Stimulated activated CD4-positive, alpha-beta T cell treated with anti-CD3 and anti-CD28 coated beads, Interleukin-4, amount 100 ng/mL, for 1 hour (primary cell): ENCODE measurements at regions not wholly inside any gene's neighbourhood (a gene's known extent, or its start where the extent isn't known, plus 50 kb on each side); places are given as distances from the start of the nearest gene placed in this dataset.

Source experiments
- DNase-seq: peaks from one replicate; pipeline ENCODE4 v3.0.0-alpha.2; 2020

DNA sequence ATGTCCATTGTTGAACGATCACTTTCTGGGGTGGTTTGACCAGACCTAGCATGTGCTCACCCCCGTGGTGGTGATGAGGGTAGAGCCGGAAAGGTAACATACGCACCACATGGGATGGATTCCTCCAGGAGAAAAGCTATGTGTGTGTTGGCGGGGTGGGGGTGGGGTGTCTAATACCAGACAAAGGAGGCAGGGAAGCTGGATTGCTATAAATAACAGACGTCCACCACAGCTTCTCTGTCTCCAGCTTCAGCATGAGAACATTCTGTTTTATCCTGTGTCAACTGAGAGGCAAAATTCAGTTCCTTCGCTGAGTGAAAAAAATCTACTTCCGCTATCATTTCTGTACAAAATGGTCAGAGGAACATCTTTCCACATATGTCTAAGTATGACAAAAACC is 151.0 kb downstream of the PCSK1 start:
- DNase-seq, result no peak

DNA sequence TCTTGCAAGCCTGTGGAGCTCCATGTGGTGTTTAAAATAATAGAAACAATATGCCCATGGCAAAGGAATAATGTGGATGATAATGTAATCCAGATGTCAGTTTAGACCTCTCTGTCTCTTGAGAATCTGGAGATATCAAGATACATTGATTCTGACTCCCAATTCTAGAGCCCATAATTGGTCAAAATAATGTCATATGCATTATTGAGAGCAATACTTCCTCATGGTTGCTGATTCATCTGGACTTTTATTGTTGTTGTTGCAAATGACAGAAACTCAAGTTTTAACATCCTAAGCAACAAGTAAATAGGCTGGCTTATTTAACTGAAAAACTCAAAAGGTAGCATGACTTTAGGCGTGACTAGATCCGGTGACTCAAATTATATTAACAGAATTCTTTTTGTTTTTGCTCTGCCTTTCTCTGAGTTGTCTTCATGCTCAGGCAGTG is 152.1 kb downstream of the PCSK1 start:
- no peak for DNase-seq

DNA sequence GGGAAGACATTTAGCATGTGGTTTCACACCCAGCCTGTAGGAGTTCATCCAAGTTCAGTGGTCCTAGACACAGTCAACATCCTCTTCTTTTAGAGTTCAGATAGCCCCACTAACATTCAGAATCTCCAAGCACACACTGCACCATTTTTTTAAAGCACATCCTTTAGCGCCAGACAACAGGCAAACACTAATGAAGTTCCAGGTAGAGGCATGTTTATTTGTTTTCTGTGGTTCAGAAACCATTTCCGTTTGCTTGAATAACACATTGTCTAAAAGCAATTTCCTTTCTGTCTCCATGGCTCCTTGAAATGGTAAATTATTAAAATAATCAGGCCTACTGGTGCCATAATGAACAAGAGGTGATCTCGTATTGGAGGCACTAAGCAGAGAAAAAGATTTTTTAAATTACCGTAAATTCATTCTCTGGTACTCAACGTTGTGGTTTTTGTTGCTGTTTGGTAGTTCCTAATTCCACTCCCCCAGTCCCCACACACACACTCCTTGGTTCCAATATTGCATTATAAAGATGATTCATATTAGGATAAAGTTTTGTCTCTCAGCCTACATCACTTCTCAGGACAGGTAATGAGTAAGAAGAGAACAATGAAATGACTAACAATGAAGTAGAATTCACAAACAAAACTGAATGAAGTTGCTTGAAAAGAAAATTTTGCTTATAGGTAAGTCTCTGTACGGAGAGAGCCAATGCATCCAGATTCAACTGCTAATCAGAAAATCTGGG is 153.1 kb downstream of the PCSK1 start:
- DNase-seq, result no peak

DNA sequence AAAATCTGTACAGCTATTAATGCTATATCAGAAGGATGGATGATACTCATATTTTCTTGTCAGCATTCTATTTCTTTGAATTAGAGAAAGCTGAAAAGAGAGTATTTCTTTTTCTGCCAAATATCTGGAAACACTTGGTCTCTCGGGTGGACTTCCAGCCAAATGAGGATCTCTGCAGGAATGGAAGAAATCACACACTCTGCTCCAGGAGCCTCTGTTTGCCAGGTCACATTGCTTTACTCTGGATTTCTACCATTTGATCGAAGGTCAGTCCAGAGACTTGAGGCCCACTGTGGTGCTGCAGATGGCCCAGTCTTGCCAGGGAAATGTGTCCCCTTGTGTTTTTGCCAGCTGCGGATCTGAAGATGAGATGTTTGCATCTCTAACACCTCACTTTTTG is 154.1 kb downstream of the PCSK1 start:
- no peak for DNase-seq

DNA sequence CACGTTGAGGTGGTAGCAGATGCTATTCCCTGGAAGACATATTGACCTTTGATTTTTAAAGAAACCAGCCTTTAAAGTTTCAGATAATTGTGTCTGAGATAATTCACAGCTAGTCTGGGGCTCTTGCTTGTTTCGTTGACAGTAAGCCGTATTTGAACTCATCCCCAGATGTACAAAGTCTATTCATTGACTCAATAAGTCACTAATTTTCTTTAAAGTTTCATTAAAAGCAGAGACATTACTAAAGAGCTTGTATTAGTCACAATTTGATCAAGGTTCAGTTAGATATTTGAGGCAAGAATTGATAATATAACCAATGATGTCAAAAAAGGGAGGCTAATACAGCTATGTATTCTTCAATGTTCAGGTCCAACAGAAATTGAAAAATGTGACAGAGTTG is 158.0 kb downstream of the PCSK1 start:
- DNase-seq, result no peak

DNA sequence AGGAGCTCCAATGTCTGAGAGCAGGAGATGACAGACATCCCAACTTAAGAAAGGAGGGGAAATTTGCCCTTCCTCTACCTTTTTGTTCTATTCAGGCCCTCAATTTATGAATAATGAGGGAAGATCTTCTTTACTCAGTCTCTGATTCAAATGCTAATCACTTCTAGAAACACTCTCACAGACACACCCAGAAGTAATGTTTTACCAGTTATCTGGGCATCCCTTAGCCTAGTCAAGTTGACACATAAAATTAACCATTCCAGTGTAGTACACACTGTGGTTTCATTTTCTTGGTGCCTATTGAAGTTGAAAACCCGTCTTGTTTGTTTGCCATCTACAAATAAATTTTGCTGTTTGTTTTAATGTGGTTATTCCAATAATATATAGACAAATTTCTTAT is 167.6 kb downstream of the PCSK1 start:
- DNase-seq, result no peak

DNA sequence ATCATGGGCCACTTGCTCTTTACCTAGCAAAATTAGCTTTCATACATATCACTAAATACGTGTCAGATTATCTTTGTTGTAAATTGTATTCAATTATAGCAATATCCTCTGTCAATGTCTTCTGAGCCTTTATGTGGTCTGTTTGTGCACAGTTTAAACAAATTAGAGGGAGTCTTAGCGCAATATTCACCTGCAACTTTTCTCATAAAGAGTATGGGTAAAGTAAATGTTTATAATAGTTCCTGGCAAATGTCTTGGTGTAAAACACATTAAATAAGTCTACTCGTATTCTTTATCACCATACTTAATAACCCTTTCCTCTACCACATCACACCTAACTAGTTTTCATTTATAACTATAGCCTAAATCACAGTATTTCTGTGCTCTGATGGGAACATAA is 169.0 kb downstream of the PCSK1 start:
- DNase-seq, result no peak

DNA sequence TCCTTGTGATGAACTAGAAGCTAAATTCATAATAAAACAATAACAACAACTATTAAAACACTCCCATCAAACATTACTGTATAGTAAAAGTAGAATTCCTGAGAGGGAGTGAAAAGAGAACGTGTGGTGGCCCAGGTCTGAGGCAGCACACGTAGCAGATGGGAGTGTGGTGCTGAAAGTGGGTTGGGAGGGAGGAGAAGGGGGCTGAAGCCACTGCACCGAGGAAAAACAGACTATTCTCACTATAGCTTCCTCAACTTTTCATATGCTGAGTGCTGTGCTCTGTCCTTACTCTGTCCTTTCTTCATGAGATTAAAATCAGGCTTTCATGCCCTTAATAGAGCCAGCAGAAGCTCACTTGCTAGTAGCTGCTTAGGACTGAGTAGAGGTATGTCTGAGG is 170.9 kb downstream of the PCSK1 start:
- DNase-seq, result no peak

DNA sequence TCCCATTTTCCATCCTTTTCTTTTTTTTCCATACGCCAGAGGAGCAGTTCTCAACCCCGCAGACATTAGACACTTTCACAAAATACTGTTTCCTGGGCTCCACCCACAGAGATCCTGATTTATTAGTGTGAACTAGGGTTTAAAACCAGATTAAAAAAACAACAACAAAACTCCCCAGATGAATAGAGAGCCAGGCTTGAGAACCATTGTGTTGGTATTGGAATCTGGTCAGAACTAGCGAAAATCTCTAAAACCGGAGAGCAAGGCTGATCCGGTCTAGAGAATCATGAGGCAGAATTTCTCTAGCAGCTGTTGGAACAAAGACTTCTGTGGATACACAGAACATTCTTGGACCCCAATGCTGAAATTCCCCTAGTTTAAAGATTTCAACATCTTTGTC is 173.0 kb downstream of the PCSK1 start:
- no peak for DNase-seq

DNA sequence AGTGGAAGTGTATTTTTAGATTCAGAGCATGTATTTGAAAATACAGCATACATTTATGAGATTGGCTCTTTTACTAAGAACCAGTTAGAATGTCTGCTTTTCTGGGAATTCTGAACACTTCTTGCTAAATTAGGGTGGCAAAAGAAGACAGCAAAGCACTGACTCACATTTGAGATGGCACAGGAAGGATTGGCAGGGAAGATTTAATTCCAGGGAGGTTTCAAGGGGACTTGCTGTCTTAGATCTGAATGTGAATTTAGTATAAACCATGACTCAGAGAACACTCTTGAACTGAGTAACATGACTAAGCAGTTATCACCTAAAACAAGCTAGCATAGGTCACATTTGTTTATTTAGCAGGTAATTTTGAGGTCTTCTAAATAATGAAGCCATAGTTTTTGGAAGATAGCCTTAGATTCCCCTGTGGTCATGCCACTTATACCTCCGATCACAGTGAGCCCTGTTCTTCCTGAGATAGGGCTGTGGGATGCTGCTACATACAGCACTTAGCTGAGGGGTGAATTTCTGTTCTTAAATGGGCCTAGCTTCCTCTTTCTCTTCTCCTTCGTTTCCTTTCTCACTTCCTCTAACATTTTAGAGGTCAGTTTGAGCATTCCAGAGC is 173.8 kb downstream of the PCSK1 start:
- no peak for DNase-seq

DNA sequence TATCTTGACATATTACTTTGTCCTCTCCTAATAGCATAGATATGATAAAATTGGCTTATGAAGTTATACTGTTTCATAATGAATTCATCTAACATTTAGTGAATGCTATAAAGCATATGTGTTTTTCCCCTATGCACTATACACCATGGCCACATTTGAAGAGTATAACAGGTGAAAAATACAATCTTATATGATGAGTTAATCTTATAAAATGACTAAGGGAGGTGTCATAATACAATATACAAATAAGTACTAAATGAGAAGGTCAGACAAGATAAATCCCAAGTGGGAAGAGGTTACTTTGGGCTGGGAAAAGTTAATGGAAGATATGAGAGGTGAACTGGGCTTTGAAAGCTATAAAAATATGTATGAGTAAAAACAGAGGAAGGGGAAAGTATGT is 174.4 kb downstream of the PCSK1 start:
- no peak for DNase-seq

DNA sequence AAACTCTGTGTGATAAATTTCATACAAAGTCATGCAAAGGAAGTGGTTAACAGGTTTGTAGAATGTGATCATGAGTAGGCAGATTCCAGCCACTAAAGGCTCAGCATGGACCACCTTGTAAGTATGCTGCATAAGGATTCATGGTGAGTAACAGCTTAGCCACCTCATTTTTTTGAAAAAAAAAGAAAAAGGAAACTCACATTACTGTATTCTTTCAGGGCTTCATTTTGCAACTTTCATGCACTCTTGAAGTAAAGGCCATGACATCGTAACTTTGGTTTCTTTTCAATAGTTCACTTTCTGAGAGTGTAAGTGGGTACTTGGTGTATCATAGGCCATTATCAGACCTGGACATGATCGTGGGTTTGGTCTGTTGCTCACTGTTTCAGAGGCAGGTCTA is 175.1 kb downstream of the PCSK1 start:
- DNase-seq, result no peak

DNA sequence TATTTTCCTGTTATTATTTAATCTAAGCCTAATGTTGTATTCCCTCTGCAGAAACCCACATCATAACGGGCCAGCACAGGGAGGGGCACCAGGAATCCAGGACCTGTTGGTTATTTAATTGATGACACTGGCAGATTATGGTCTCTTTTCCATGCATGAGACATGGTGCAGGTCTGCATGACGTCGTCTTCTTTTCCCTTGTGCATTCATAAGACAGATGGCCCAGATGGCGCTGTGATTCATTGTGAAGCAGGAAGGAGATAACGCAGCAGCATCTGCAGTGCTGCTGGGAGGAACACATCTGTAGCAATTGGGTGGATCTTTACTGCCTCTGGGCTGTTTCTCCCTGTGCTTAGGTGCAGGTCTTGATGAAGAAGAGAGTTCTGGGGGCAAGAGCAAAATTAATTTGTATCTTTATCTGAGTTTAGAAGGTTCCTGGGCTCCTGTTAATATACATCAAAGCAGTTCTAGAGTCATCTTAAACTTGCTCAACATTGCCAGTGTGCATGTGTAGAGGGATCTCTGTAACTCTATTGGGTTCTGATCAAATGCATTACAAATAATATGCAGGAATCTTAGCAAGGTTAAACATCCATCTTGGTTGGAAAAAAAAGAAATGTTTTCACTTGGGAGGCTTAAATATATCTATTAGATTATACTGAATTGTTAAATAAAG is 176.1 kb downstream of the PCSK1 start:
- DNase-seq, result no peak

DNA sequence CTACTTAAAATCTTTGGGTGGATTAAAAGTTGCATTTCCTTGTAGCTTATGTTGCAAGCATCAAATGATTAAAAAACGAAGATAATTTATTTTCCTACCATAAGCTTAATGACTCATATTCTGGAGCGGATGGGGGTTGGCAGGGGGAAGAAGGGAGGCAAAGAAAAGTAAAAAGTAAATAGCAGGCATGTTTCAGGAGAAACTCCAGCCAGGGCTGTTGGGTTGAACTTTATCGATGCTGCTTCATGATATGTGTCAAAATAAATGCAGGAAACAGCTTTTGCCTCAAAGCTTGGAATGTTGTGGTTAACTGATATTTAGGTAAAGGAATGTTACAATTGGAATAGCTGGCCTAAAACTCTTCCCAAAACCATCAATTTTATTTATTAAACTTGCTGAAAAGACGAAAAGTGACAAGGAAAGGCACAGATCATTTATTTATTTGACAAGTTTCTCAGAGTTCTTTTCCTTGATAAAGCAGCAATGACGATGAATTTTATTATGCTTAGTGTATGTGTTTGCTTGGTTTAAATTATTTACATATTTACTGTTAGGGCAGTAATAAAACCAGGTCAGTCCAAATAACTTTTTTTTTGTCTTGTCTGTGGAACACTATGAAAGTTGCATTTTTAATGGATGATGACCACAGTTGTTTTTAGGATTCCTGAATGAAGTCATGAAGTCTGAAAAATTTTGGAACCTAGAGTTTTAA is 177.9 kb downstream of the PCSK1 start:
- DNase-seq, result no peak

DNA sequence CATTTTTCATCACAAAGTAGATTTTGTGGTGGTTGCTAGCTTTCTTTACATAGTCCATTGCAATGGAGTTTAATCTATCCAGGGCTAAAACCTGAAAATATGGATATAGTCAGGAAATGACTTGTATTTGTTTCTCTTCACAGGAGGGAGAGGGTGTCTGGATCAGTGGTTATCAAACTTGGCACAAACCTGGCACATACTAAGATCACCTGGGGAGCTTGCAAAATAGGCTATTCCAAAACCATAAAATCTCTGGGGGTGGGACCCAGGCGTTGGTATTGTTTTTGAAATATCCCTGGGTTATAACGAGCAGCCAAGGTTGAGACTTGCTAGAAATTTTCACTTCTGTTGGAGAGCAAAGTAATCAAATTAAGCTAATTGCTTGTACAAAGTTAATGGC is 179.9 kb downstream of the PCSK1 start:
- no peak for DNase-seq

DNA sequence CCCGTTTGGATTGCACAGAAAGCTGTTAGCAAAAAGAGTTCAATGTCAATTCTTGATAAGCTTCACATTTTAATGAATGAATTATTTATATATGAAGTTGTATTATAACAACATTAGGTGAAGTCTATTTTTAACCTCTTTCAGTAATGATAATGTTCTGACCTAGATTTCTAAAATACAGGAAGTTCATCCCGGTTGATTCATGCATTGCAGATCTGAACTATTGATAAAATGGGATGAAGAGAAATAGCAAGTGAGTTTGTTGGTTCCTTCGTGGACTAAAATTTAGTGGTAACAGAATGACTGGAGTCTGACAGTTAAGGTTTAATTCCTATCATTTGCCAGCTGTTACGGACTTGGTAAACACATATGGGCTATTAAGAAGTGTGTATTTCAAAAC is 180.5 kb downstream of the PCSK1 start:
- DNase-seq, result no peak

DNA sequence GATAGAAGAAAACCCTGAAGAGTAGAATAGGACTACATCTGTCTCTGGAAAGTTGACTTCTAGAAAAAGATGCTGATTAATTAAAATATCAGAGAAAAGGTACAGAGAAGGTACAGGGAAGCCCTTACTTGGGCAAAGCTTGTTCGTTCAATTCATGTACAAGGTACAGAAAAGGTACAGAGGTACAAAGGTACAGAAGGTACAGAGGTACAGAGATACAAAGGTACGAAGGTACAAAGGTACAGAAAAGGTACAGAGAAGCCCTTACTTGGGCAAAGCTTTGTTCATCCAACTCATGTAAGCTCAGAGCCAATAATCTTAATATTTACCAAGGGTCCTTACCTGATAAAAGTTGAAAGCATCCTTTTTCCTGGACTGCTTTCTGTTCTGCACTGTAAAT is 182.3 kb downstream of the PCSK1 start:
- DNase-seq, result no peak

DNA sequence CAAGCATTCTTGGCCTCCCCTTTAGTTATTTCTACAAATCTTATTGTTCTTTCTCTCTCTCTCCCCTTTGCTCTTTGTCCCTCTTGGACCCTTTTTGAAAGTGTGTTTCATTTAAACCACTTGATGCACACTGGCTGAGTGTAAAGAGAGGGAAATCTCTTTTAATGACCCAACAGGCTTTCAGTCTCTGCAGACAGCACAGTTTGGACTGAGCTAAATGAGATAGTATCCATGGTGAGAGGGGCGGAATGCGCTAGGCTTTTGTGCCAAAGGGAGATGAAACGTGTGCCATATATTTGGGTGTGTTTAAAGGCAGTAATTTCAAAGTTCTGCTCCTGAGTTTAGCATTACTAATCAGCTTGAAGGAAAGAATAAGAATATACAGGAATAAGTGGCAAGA is 184.9 kb downstream of the PCSK1 start:
- DNase-seq, result no peak

DNA sequence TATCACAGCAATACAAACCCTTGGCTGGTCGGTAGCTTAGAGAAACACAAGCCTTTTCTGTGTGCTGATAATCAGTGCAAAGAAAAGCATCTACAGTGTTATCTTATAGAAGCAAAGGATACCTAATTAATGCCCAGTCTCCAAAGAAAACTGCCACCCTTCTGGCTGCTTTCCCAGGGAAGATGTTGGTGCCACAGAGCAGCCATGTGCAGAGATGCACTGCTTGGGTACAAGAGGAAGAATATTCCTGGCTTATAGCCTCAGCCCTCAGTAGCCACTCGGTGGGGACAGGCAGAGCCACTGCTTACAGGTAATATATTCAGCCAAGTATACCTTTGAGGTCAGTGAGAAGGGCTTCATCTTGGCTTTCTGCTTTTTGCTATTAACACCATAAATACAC is 185.3 kb downstream of the PCSK1 start:
- DNase-seq, result no peak

DNA sequence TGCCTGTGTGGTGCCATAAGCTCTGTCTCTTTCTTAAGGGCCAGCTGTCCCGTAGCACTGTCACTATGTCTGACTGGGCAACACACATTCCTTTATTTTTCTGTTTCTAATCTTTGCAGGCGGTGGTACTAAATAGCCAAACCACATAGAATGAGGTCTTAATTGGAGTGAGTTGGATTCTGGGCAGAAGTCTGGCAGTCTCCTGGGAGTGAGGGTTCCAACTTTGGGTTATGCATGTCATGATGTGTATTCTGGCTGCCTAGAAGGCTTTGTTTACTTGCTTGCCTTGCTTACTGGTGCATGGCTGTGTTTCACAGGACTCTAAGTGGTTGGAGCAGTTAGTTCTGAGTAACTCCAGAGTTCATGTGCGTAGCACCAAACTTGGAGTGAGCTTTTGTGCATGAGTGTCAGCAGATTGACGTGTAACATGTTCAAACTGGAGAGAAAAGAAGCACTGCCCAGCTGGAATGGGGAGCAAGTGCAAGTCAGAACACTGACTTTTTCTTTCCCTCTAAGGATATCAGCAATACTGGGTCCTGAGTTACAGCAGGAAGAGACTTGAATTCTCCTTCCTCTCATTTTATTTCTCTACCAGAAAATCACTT is 185.8 kb downstream of the PCSK1 start:
- no peak for DNase-seq

DNA sequence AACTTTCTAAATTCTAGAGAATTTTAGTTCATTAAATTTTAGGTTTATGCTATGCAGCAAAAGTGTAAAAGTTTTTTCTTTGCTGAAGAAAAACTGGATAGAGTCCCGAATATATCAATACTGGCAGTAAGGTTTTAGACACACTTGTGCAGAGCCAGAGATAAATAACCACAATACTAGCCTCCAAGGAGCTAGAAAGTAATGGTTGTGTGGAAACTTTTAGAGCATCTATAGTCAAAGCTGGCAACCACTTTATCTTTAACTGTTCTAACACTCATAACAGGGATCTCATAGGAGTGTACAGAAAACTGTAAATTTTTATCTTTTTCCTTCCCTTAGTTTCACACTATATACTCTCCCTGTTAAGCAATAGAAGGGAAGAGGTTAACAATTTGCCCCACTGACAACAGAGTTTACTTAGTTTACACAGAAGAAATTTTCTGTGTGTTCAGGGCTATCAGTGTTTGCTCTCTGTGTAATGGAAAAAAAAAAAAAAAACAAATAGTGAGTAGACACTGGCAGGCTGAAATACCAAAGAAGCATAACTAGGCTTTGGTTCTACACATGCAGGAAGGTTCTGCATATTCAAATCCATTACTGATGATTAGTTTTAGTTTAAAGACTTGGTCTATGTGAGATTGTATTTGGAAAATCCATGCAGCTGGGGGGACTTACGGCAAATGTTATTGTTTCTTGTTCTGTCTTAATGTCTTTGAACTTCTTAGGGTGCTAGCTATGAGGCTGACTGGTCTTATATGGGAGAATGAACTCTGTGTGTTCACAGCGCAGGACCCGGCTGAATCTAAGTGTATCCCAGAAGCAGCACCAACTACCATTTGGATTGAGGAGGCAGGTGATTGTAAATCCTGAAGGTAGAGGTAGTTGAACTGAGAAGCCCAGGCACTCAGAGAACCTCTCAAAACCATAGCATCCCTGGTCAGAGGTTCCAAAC is 187.6 kb downstream of the PCSK1 start:
- DNase-seq, result no peak

DNA sequence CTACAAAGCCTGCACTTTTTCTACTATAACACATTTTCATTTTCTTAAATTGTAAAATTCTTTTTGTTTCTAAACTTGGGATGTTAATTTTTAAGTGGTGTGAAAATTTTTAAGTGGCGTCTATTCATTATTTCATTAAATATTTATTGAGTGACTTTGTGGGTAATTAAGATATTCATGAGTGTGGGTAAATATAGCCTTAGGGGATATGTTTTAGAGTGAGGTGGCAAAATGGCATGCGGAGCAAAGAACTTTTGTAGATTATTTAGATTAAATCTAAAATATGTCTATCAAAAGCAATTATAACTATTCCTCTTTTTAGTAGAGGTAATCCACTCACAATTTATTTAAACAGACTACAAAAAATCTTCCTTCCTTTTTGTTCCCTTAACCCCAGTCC is 188.4 kb downstream of the PCSK1 start:
- DNase-seq, result no peak
